ENCODE measurements at regions not wholly inside any gene's neighbourhood (a gene's known extent, or its start where the extent isn't known, plus 50 kb on each side); places are given as distances from the start of the nearest gene placed in this dataset.

DNA sequence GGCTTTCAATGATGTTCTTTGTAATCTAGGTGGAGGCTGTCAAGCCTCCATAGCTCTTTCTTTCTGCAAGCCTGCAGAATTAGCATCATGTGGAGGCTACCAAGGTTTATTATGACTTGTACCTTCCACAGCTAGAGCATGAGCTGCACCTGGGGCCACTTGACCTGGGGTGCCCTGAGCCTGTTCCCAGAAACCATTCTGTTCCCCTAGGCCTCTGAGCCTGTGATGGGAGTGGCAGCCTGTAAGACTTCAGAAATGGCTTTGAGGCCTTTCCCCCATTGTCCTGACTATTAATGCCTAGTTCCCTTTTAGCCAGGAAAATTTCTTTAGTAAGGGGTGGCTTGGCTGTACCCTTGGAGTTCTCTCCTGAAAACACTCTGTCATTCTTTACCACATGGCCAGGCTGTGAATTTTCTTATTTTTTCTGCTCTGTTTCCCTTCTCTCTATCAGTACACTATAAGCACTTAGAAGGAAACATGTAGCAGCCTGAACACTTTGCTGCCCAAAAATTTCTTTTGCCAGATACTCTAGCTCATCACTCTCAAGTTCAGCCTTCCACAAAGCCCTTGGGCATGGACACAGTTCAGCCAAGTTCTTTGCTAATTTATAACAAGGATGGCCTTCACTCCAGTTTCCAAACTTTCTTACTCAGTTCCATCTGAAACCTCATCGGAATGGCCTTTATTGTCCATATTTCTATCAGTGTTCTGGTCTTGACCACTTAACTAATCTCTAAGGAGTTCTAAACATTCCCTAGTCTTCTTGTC, 61.4 kb upstream of the NR3C1 start:
- TF ChIP-seq, protein P1, sequence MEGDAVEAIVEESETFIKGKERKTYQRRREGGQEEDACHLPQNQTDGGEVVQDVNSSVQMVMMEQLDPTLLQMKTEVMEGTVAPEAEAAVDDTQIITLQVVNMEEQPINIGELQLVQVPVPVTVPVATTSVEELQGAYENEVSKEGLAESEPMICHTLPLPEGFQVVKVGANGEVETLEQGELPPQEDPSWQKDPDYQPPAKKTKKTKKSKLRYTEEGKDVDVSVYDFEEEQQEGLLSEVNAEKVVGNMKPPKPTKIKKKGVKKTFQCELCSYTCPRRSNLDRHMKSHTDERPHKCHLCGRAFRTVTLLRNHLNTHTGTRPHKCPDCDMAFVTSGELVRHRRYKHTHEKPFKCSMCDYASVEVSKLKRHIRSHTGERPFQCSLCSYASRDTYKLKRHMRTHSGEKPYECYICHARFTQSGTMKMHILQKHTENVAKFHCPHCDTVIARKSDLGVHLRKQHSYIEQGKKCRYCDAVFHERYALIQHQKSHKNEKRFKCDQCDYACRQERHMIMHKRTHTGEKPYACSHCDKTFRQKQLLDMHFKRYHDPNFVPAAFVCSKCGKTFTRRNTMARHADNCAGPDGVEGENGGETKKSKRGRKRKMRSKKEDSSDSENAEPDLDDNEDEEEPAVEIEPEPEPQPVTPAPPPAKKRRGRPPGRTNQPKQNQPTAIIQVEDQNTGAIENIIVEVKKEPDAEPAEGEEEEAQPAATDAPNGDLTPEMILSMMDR (conservative IDR thresholded peaks at IDR 0.05; ENCODE audit: low read depth, low read length) = no peak
- TF ChIP-seq EZH2 (IDR thresholded peaks at IDR 0.05; ENCODE audit: borderline replicate concordance, low read depth, low read length, poor library complexity, severe bottlenecking) = no peak
